ENCODE measurements at regions not wholly inside any gene's neighbourhood (a gene's known extent, or its start where the extent isn't known, plus 50 kb on each side); places are given as distances from the start of the nearest gene placed in this dataset.

- TF ChIP-seq, protein P1, sequence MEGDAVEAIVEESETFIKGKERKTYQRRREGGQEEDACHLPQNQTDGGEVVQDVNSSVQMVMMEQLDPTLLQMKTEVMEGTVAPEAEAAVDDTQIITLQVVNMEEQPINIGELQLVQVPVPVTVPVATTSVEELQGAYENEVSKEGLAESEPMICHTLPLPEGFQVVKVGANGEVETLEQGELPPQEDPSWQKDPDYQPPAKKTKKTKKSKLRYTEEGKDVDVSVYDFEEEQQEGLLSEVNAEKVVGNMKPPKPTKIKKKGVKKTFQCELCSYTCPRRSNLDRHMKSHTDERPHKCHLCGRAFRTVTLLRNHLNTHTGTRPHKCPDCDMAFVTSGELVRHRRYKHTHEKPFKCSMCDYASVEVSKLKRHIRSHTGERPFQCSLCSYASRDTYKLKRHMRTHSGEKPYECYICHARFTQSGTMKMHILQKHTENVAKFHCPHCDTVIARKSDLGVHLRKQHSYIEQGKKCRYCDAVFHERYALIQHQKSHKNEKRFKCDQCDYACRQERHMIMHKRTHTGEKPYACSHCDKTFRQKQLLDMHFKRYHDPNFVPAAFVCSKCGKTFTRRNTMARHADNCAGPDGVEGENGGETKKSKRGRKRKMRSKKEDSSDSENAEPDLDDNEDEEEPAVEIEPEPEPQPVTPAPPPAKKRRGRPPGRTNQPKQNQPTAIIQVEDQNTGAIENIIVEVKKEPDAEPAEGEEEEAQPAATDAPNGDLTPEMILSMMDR (IDR thresholded peaks at IDR 0.05): no peak
- Mint-ChIP-seq H3K4me3 (ENCODE audit: unreplicated experiment) (no peak overlapping the region), H3K36me3 (ENCODE audit: low read depth) (peaks cover 1% of the 10 kb centered on the region), H3K27me3 (ENCODE audit: low read depth) (peaks cover 44% of the 10 kb centered on the region), H3K4me1 (ENCODE audit: low read depth) (peaks cover 6% of the 10 kb centered on the region), H3K27ac (ENCODE audit: unreplicated experiment) (no peak overlapping the region), H3K9me3 (ENCODE audit: low read depth) (no peaks in the 10 kb centered on the region)
- no peak for DNase-seq (ENCODE audit: low spot score)
These were observed 163.5 kb upstream of the EGFLAM start for GRCh38 chr5:38094889-38095288.

GRCh38 chr5:38093855-38094254 lies 164.5 kb upstream of the EGFLAM start:
- Mint-ChIP-seq H3K27me3 (ENCODE audit: low read depth) (peaks cover 44% of the 10 kb centered on the region), H3K27ac (ENCODE audit: unreplicated experiment) (no peak overlapping the region), H3K36me3 (ENCODE audit: low read depth) (peaks cover 1% of the 10 kb centered on the region), H3K9me3 (ENCODE audit: low read depth) (no peaks in the 10 kb centered on the region), H3K4me3 (ENCODE audit: unreplicated experiment) (no peak overlapping the region), H3K4me1 (ENCODE audit: low read depth) (peaks cover 5% of the 10 kb centered on the region)
- no peak for DNase-seq (ENCODE audit: low spot score)
- TF ChIP-seq, protein P1 (IDR thresholded peaks at IDR 0.05): no peak

- Mint-ChIP-seq H3K27me3 (ENCODE audit: low read depth) (peaks cover 49% of the 10 kb centered on the region), H3K36me3 (ENCODE audit: low read depth) (no peaks in the 10 kb centered on the region), H3K27ac (ENCODE audit: unreplicated experiment) (no peak overlapping the region), H3K9me3 (ENCODE audit: low read depth) (no peaks in the 10 kb centered on the region), H3K4me3 (ENCODE audit: unreplicated experiment) (no peak overlapping the region), H3K4me1 (ENCODE audit: low read depth) (peaks cover 5% of the 10 kb centered on the region)
- TF ChIP-seq, protein P1 (IDR thresholded peaks at IDR 0.05): no peak
- DNase-seq (ENCODE audit: low spot score): no peak
These were observed 171.6 kb upstream of the EGFLAM start for GRCh38 chr5:38086777-38087176.

GRCh38 chr5:38079620-38080402 lies 178.5 kb upstream of the EGFLAM start:
- Mint-ChIP-seq H3K4me1 (ENCODE audit: low read depth) (peaks cover 6% of the 10 kb centered on the region), H3K4me3 (ENCODE audit: unreplicated experiment) (no peak overlapping the region)
- TF ChIP-seq, protein P1 (IDR thresholded peaks at IDR 0.05): no peak

DNA sequence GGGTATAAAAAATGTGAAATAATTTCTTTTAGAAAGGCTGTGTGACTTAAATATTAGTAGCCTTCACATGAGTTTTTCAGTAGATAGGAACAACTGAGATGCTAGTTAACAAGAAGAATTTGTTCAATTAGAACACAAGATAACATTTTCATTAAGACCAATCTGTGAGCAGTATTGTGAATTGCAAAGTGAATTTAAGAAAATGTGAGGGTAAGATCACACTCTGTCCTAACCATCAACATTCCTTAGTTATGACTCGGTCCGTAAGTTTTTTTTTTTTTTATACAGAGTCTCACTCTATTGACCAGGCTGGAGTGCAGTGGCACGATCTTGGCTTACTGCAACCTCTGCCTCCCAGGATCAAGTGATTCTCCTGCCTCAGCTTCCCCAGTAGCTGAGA lies 180.2 kb upstream of the EGFLAM start:
- Mint-ChIP-seq H3K27me3 (ENCODE audit: low read depth) (peaks cover 16% of the 10 kb centered on the region), H3K4me3 (ENCODE audit: unreplicated experiment) (no peak overlapping the region), H3K4me1 (ENCODE audit: low read depth) (peaks cover 6% of the 10 kb centered on the region), H3K36me3 (ENCODE audit: low read depth) (no peaks in the 10 kb centered on the region), H3K27ac (ENCODE audit: unreplicated experiment) (no peak overlapping the region), H3K9me3 (ENCODE audit: low read depth) (no peaks in the 10 kb centered on the region)
- TF ChIP-seq, protein P1 (IDR thresholded peaks at IDR 0.05): no peak
- no peak for DNase-seq (ENCODE audit: low spot score)

More at GRCh38 chr5:38079620-38080402, 178.5 kb upstream of the EGFLAM start:
- no peaks in the 10 kb centered on the region for H3K36me3 Mint-ChIP-seq (ENCODE audit: low read depth)
- H3K27me3 Mint-ChIP-seq (ENCODE audit: low read depth): peaks cover 29% of the 10 kb centered on the region
- H3K9me3 Mint-ChIP-seq (ENCODE audit: low read depth): no peaks in the 10 kb centered on the region
- H3K27ac Mint-ChIP-seq (ENCODE audit: unreplicated experiment): no peak overlapping the region
- no peak for DNase-seq (ENCODE audit: low spot score)
